Transverse colon (tissue), 4 donors: ENCODE measurements at regions not wholly inside any gene's neighbourhood (a gene's known extent, or its start where the extent isn't known, plus 50 kb on each side); places are given as distances from the start of the nearest gene placed in this dataset.

Experiments
- CTCF ChIP-seq, 5 experiments: fragments of 200-600 bp in 3 of 5; fragments of 450-650 bp in 2 of 5; sonication (generic) in 3 of 5; IDR thresholded peaks; 1 replicate in 2 of 5; 2 replicates in 3 of 5; pipeline ENCODE4 v1.5.1; 2016 to 2017; ENCODE audit warnings: antibody characterized with exemption in 5 of 5, inconsistent platforms in 3 of 5, mild to moderate bottlenecking in 2 of 5, moderate library complexity in 1 of 5
- EP300 ChIP-seq: sonication (generic); formaldehyde crosslinking; IDR thresholded peaks from one replicate; pipeline ENCODE4 v1.6.1; 2017; ENCODE audit warnings: antibody characterized with exemption, low read depth
- POLR2A ChIP-seq: fragments of 450-650 bp; IDR thresholded peaks from one replicate; pipeline ENCODE4 v1.6.1; 2016; ENCODE audit warnings: antibody characterized with exemption, mild to moderate bottlenecking, moderate library complexity
- POLR2AphosphoS5 ChIP-seq, 3 donors: sonication (generic); formaldehyde crosslinking; IDR thresholded peaks; one replicate each; pipeline ENCODE4 v1.6.1; 2016; ENCODE audit warnings: antibody characterized with exemption in 3 of 3

GRCh38 chr16:26594666-26595065, 472.1 kb upstream of the C16orf82 start:
- TF ChIP-seq POLR2A, result no peak
- no peak for TF ChIP-seq CTCF (IDR thresholded peaks at IDR 0.05)
- TF ChIP-seq EP300, result no peak
- no peak for TF ChIP-seq POLR2AphosphoS5 (IDR thresholded peaks at IDR 0.05)
